Fibroblast of lung (primary cell): ENCODE measurements at regions not wholly inside any gene's neighbourhood (a gene's known extent, or its start where the extent isn't known, plus 50 kb on each side); places are given as distances from the start of the nearest gene placed in this dataset.

Experiments
- EZH2 ChIP-seq: IDR thresholded peaks from 2 replicates; pipeline ENCODE4 v1.5.1; 2012; ENCODE audit warnings: low read length, control low read depth, mild to moderate bottlenecking; ENCODE audit errors: missing control alignments
- TF ChIP-seq, protein P1 (sequence below), 2 donors: IDR thresholded peaks in 1 of 2; conservative IDR thresholded peaks in 1 of 2; 1 replicate in 1 of 2; 2 replicates in 1 of 2; pipeline ENCODE4 v1.5.1; 2011 to 2012; ENCODE audit warnings: low read length in 2 of 2, control low read depth in 1 of 2, inconsistent platforms in 1 of 2, low read depth in 1 of 2, mild to moderate bottlenecking in 1 of 2

- TF ChIP-seq, protein P1, sequence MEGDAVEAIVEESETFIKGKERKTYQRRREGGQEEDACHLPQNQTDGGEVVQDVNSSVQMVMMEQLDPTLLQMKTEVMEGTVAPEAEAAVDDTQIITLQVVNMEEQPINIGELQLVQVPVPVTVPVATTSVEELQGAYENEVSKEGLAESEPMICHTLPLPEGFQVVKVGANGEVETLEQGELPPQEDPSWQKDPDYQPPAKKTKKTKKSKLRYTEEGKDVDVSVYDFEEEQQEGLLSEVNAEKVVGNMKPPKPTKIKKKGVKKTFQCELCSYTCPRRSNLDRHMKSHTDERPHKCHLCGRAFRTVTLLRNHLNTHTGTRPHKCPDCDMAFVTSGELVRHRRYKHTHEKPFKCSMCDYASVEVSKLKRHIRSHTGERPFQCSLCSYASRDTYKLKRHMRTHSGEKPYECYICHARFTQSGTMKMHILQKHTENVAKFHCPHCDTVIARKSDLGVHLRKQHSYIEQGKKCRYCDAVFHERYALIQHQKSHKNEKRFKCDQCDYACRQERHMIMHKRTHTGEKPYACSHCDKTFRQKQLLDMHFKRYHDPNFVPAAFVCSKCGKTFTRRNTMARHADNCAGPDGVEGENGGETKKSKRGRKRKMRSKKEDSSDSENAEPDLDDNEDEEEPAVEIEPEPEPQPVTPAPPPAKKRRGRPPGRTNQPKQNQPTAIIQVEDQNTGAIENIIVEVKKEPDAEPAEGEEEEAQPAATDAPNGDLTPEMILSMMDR (conservative IDR thresholded peaks at IDR 0.05 in 1 of 2, IDR thresholded peaks at IDR 0.05 in 1 of 2; ENCODE audit: low read depth in 1 of 2, low read length in 2 of 2) = no peak
- TF ChIP-seq EZH2 = no peak
These were observed 1002.5 kb upstream of the FAM98A start for GRCh38 chr2:34601561-34601960.
